Liver (tissue), 8 donors: ENCODE measurements at regions not wholly inside any gene's neighbourhood (a gene's known extent, or its start where the extent isn't known, plus 50 kb on each side); places are given as distances from the start of the nearest gene placed in this dataset.

ENCODE experiments used
- DNase-seq: peaks from one replicate; pipeline ENCODE4 v3.0.0-alpha.2; 2017; ENCODE audit warnings: low spot score
- H3K27ac ChIP-seq, 2 donors: one replicate each; pipeline ENCODE4 v1.7.0; 2013; ENCODE audit warnings: inconsistent platforms in 2 of 2, low read length in 2 of 2, control low read depth in 1 of 2, low read depth in 1 of 2, mild to moderate bottlenecking in 1 of 2
- H3K27me3 ChIP-seq, 4 donors: one replicate each; pipeline versions ENCODE4 v1.6.1 to v1.7.0; 2013; ENCODE audit warnings: low read length in 3 of 4, inconsistent platforms in 1 of 4, mild to moderate bottlenecking in 1 of 4, moderate library complexity in 1 of 4; ENCODE audit not compliant: control insufficient read depth in 4 of 4, insufficient read depth in 4 of 4
- H3K36me3 ChIP-seq, 4 donors: one replicate each; pipeline versions ENCODE4 v1.6.1 to v1.7.0; 2013; ENCODE audit warnings: low read length in 3 of 4, mild to moderate bottlenecking in 3 of 4, low read depth in 1 of 4, moderate library complexity in 1 of 4; ENCODE audit not compliant: control insufficient read depth in 4 of 4, insufficient read depth in 3 of 4
- H3K4me1 ChIP-seq, 4 donors: one replicate each; pipeline versions ENCODE4 v1.6.1 to v1.7.0; 2013; ENCODE audit warnings: low read length in 3 of 4, mild to moderate bottlenecking in 3 of 4, moderate library complexity in 1 of 4; ENCODE audit not compliant: control insufficient read depth in 4 of 4, insufficient read depth in 4 of 4
- H3K4me3 ChIP-seq, 3 donors: one replicate each; pipeline versions ENCODE4 v1.6.1 to v1.7.0; 2013; ENCODE audit warnings: low read length in 3 of 3, control low read depth in 1 of 3, low read depth in 1 of 3, mild to moderate bottlenecking in 1 of 3
- H3K9ac ChIP-seq, 2 donors: one replicate each; pipeline ENCODE4 v1.7.0; 2013; ENCODE audit warnings: low read length in 2 of 2, mild to moderate bottlenecking in 2 of 2, moderate library complexity in 2 of 2, control low read depth in 1 of 2, low read depth in 1 of 2
- H3K9me3 ChIP-seq, 4 donors: one replicate each; pipeline versions ENCODE4 v1.6.1 to v1.7.0; 2013; ENCODE audit warnings: low read length in 3 of 4; ENCODE audit not compliant: control insufficient read depth in 4 of 4
- EGR1 ChIP-seq, 2 donors: IDR thresholded peaks; 2 replicates each; pipeline ENCODE4 v1.6.1; 2016 to 2018; ENCODE audit warnings: antibody characterized with exemption in 2 of 2, low read depth in 2 of 2
- FOXA1 ChIP-seq: IDR thresholded peaks from 2 replicates; pipeline ENCODE4 v1.6.1; 2016; ENCODE audit warnings: antibody characterized with exemption
- FOXA2 ChIP-seq: IDR thresholded peaks from 2 replicates; pipeline ENCODE4 v1.6.1; 2016; ENCODE audit warnings: antibody characterized with exemption
- GABPA ChIP-seq, 2 donors: IDR thresholded peaks in 1 of 2; conservative IDR thresholded peaks in 1 of 2; 2 replicates each; pipeline ENCODE4 v1.6.1; 2016; ENCODE audit warnings: antibody characterized with exemption in 2 of 2, mild to moderate bottlenecking in 1 of 2, moderate library complexity in 1 of 2
- HNF4A ChIP-seq, 2 donors: conservative IDR thresholded peaks; 2 replicates each; pipeline ENCODE4 v1.6.1; 2016; ENCODE audit warnings: antibody characterized with exemption in 2 of 2, mild to moderate bottlenecking in 2 of 2
- HNF4G ChIP-seq: IDR thresholded peaks from 2 replicates; pipeline ENCODE4 v1.6.1; 2016; ENCODE audit warnings: antibody characterized with exemption
- JUND ChIP-seq, 2 donors: IDR thresholded peaks; 2 replicates each; pipeline ENCODE4 v1.6.1; 2016; ENCODE audit warnings: antibody characterized with exemption in 2 of 2
- MAX ChIP-seq: IDR thresholded peaks from 2 replicates; pipeline ENCODE4 v1.6.1; 2016; ENCODE audit warnings: antibody characterized with exemption
- NR2F2 ChIP-seq: IDR thresholded peaks from 2 replicates; pipeline ENCODE4 v1.6.1; 2016; ENCODE audit warnings: antibody characterized with exemption
- RAD21 ChIP-seq, 2 donors: IDR thresholded peaks; 2 replicates each; pipeline ENCODE4 v1.6.1; 2016; ENCODE audit warnings: antibody characterized with exemption in 2 of 2, mild to moderate bottlenecking in 2 of 2
- RXRA ChIP-seq, 2 donors: IDR thresholded peaks; 2 replicates each; pipeline ENCODE4 v1.6.1; 2017 to 2018; ENCODE audit warnings: antibody characterized with exemption in 2 of 2, mild to moderate bottlenecking in 1 of 2
- SP1 ChIP-seq: IDR thresholded peaks from 2 replicates; pipeline ENCODE4 v1.6.1; 2018; ENCODE audit warnings: antibody characterized with exemption, mild to moderate bottlenecking
- TAF1 ChIP-seq: conservative IDR thresholded peaks from 2 replicates; pipeline ENCODE4 v1.6.1; 2016; ENCODE audit warnings: antibody characterized with exemption, mild to moderate bottlenecking
- YY1 ChIP-seq: IDR thresholded peaks from 2 replicates; pipeline ENCODE4 v1.6.1; 2016; ENCODE audit warnings: antibody characterized with exemption, mild to moderate bottlenecking
- WGBS: extraction: QIAGEN DNeasy Blood & Tissue Kit; methylation state at CpG from one replicate; pipeline ENCODE4 v1.1.7; 2013; 5-methylcytosine and 5-hydroxymethylcytosine counted together
- TF ChIP-seq, protein P1 (sequence below): IDR thresholded peaks from 2 replicates; pipeline ENCODE4 v1.6.1; 2016; ENCODE audit warnings: antibody characterized with exemption
- TF ChIP-seq, protein P2 (sequence below): IDR thresholded peaks from 2 replicates; pipeline ENCODE4 v1.6.1; 2016; ENCODE audit warnings: antibody characterized with exemption, mild to moderate bottlenecking
- TF ChIP-seq, protein P3 (sequence below): IDR thresholded peaks from 2 replicates; pipeline ENCODE4 v1.6.1; 2016; ENCODE audit warnings: antibody characterized with exemption
- TF ChIP-seq, protein P4 (sequence below): fragments of 150-350 bp; IDR thresholded peaks from 2 replicates; pipeline ENCODE4 v1.5.1; 2017; ENCODE audit warnings: improper control_type of control experiment, low read depth, low read length; ENCODE audit not compliant: missing input control
- donor health status: healthy.
- donor health status: healthy.
- donor health status: healthy.
- donor health status: healthy.
- donor health status: healthy.

DNA sequence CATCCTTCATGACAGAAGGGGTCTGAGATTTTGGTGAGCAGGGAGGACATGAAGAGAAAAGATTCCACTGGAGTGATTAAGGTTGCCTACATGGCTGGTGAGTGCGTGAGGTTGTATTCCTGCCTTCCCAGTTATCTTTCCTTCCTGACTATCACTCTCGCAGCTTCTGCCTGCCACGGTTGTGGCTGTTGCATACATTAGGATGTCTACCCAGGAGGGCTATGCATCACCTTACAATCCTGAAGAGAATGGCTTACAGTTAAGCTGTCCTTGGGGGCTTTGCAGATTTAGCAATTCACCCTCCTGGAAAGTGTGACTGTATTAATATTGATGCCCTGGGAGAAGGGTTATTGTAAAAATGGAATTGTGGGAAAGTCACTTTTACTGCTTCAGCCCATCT lies 571.0 kb downstream of the TSN start:
- 34% methylated on average over 3 of the region's 3 CpGs for WGBS
- TF ChIP-seq YY1 = no peak
- TF ChIP-seq MAX = no peak
- no peak for TF ChIP-seq HNF4G
- TF ChIP-seq TAF1 = no peak
- TF ChIP-seq HNF4A (conservative IDR thresholded peaks at IDR 0.05) = no peak
- TF ChIP-seq, protein P1, sequence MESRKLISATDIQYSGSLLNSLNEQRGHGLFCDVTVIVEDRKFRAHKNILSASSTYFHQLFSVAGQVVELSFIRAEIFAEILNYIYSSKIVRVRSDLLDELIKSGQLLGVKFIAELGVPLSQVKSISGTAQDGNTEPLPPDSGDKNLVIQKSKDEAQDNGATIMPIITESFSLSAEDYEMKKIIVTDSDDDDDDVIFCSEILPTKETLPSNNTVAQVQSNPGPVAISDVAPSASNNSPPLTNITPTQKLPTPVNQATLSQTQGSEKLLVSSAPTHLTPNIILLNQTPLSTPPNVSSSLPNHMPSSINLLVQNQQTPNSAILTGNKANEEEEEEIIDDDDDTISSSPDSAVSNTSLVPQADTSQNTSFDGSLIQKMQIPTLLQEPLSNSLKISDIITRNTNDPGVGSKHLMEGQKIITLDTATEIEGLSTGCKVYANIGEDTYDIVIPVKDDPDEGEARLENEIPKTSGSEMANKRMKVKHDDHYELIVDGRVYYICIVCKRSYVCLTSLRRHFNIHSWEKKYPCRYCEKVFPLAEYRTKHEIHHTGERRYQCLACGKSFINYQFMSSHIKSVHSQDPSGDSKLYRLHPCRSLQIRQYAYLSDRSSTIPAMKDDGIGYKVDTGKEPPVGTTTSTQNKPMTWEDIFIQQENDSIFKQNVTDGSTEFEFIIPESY = no peak
- Histone ChIP-seq H3K4me3 (no peak overlapping the region), H3K9me3 (no peaks in the 10 kb centered on the region), H3K4me1 (no peaks in the 10 kb centered on the region), H3K9ac (no peak overlapping the region), H3K27ac (no peak overlapping the region), H3K36me3 (no peaks in the 10 kb centered on the region), H3K27me3 (peaks cover 0 to 2% (median 0%) of the 10 kb centered on the region in 4 donors)
- DNase-seq = no peak

GRCh38 chr2:122328816-122329215 lies 573.4 kb downstream of the TSN start:
- no peaks in the 10 kb centered on the region for H3K9me3 ChIP-seq
- 70% methylated on average over 4 of the region's 4 CpGs for WGBS
- TF ChIP-seq TAF1 (no peak), EGR1 (IDR thresholded peaks at IDR 0.05; ENCODE audit: low read depth in 2 of 2) (no peak), NR2F2 (no peak), FOXA2 (no peak), FOXA1 (no peak), HNF4A (conservative IDR thresholded peaks at IDR 0.05) (no peak), MAX (no peak), SP1 (no peak), RAD21 (IDR thresholded peaks at IDR 0.05) (no peak), YY1 (no peak), GABPA (IDR thresholded peaks at IDR 0.05 in 1 of 2, conservative IDR thresholded peaks at IDR 0.05 in 1 of 2) (no peak), JUND (IDR thresholded peaks at IDR 0.05) (no peak), RXRA (IDR thresholded peaks at IDR 0.05) (no peak), HNF4G (no peak)
- TF ChIP-seq, protein P1 = no peak
- TF ChIP-seq, protein P2, sequence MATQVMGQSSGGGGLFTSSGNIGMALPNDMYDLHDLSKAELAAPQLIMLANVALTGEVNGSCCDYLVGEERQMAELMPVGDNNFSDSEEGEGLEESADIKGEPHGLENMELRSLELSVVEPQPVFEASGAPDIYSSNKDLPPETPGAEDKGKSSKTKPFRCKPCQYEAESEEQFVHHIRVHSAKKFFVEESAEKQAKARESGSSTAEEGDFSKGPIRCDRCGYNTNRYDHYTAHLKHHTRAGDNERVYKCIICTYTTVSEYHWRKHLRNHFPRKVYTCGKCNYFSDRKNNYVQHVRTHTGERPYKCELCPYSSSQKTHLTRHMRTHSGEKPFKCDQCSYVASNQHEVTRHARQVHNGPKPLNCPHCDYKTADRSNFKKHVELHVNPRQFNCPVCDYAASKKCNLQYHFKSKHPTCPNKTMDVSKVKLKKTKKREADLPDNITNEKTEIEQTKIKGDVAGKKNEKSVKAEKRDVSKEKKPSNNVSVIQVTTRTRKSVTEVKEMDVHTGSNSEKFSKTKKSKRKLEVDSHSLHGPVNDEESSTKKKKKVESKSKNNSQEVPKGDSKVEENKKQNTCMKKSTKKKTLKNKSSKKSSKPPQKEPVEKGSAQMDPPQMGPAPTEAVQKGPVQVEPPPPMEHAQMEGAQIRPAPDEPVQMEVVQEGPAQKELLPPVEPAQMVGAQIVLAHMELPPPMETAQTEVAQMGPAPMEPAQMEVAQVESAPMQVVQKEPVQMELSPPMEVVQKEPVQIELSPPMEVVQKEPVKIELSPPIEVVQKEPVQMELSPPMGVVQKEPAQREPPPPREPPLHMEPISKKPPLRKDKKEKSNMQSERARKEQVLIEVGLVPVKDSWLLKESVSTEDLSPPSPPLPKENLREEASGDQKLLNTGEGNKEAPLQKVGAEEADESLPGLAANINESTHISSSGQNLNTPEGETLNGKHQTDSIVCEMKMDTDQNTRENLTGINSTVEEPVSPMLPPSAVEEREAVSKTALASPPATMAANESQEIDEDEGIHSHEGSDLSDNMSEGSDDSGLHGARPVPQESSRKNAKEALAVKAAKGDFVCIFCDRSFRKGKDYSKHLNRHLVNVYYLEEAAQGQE = no peak
- TF ChIP-seq, protein P3, sequence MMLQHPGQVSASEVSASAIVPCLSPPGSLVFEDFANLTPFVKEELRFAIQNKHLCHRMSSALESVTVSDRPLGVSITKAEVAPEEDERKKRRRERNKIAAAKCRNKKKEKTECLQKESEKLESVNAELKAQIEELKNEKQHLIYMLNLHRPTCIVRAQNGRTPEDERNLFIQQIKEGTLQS = no peak
- TF ChIP-seq, protein P4, sequence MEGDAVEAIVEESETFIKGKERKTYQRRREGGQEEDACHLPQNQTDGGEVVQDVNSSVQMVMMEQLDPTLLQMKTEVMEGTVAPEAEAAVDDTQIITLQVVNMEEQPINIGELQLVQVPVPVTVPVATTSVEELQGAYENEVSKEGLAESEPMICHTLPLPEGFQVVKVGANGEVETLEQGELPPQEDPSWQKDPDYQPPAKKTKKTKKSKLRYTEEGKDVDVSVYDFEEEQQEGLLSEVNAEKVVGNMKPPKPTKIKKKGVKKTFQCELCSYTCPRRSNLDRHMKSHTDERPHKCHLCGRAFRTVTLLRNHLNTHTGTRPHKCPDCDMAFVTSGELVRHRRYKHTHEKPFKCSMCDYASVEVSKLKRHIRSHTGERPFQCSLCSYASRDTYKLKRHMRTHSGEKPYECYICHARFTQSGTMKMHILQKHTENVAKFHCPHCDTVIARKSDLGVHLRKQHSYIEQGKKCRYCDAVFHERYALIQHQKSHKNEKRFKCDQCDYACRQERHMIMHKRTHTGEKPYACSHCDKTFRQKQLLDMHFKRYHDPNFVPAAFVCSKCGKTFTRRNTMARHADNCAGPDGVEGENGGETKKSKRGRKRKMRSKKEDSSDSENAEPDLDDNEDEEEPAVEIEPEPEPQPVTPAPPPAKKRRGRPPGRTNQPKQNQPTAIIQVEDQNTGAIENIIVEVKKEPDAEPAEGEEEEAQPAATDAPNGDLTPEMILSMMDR = no peak
- H3K36me3 ChIP-seq = no peaks in the 10 kb centered on the region
- peaks cover 0 to 2% (median 0%) of the 10 kb centered on the region in 4 donors for H3K27me3 ChIP-seq
- H3K27ac ChIP-seq = no peak overlapping the region
- no peak overlapping the region for H3K4me3 ChIP-seq
- H3K4me1 ChIP-seq = no peaks in the 10 kb centered on the region
- DNase-seq = no peak
- H3K9ac ChIP-seq = no peak overlapping the region
